ENCODE measurements at regions not wholly inside any gene's neighbourhood (a gene's known extent, or its start where the extent isn't known, plus 50 kb on each side); places are given as distances from the start of the nearest gene placed in this dataset.

- H3K79me1 ChIP-seq (ENCODE audit: insufficient read depth, low read depth, low read length, poor library complexity, severe bottlenecking): no peaks in the 10 kb centered on the region
- no peak overlapping the region for H2BK20ac ChIP-seq (ENCODE audit: low read depth, low read length, poor library complexity, severe bottlenecking)
- H3K27ac ChIP-seq (ENCODE audit: insufficient read length, low read depth, low read length): no peak overlapping the region
- H2BK12ac ChIP-seq (ENCODE audit: insufficient read length, low read depth, low read length): no peak overlapping the region
- H4K20me1 ChIP-seq (ENCODE audit: control insufficient read depth, insufficient read depth, insufficient read length): no peaks in the 10 kb centered on the region
- H3K4ac ChIP-seq (ENCODE audit: low read depth, low read length): no peak overlapping the region
- H3K14ac ChIP-seq (ENCODE audit: insufficient read depth, low read length): no peak overlapping the region
- no peak for TF ChIP-seq CTCF (conservative IDR thresholded peaks at IDR 0.05)
- Mint-ChIP-seq H3K27ac (no peak overlapping the region), H3K9me3 (0 out of 5 replicates have a peak, but pooled peaks cover 0 to 2% of the 10 kb centered on the region in 2 experiments), H3K36me3 (ENCODE audit: insufficient read depth in 1 of 3, low read depth in 3 of 3) (no peaks in the 10 kb centered on the region; a peak in 2 of 7 replicates), H3K27me3 (ENCODE audit: low read depth) (no peaks in the 10 kb centered on the region), H3K4me1 (no peaks in the 10 kb centered on the region), H3K4me3 (no peak overlapping the region)
- no peak overlapping the region for H2BK15ac ChIP-seq (ENCODE audit: low read depth, low read length)
- H4K91ac ChIP-seq (ENCODE audit: insufficient read length, low read depth, low read length): no peak overlapping the region
- DNase-seq: no peak
- no peaks in the 10 kb centered on the region for H3K79me2 ChIP-seq (ENCODE audit: insufficient read depth, low read length)
- no peak overlapping the region for H3K18ac ChIP-seq (ENCODE audit: insufficient read length, low read depth, low read length)
- no peaks in the 10 kb centered on the region for H3K4me1 ChIP-seq (ENCODE audit: insufficient read depth, low read length)
- H4K5ac ChIP-seq (ENCODE audit: insufficient read length, low read depth, low read length): no peak overlapping the region
- H2BK120ac ChIP-seq (ENCODE audit: low read depth, low read length, poor library complexity, severe bottlenecking): no peak overlapping the region
- no peaks in the 10 kb centered on the region for H3K9me3 ChIP-seq (ENCODE audit: control insufficient read depth, low read depth, low read length)
- no CpG with 5 or more reads among the region's 2 CpGs for WGBS (ENCODE audit: extremely low coverage, insufficient read length, low lambda C conversion rate)
- no peaks in the 10 kb centered on the region for H3K23me2 ChIP-seq (ENCODE audit: insufficient read length, low read depth, low read length, poor library complexity, severe bottlenecking)
- H2BK5ac ChIP-seq (ENCODE audit: insufficient read length, low read length): no peak overlapping the region
- H3K23ac ChIP-seq (ENCODE audit: insufficient read length, low read depth, low read length): no peak overlapping the region
- no peak overlapping the region for H2AK5ac ChIP-seq (ENCODE audit: insufficient read length, low read length)
- no peak overlapping the region for H3K4me2 ChIP-seq (ENCODE audit: insufficient read depth, insufficient read length, low read length)
- no peak overlapping the region for H2AFZ ChIP-seq (ENCODE audit: low read length)
- no peak overlapping the region for H3K9ac ChIP-seq (ENCODE audit: extremely low read depth, insufficient read length, low read length)
- no peak overlapping the region for H3T11ph ChIP-seq (ENCODE audit: low read length)
- no peak overlapping the region for H4K8ac ChIP-seq (replicated peaks; ENCODE audit: insufficient read length, low read depth, low read length)
- H3K56ac ChIP-seq (ENCODE audit: insufficient read length, low read depth, low read length): no peak overlapping the region
- H3K27me3 ChIP-seq (ENCODE audit: insufficient read depth, low read length): no peaks in the 10 kb centered on the region
Observed at GRCh38 chr13:65913173-65913572, 1317.0 kb downstream of the PCDH9 start.
